T-cell (primary cell): ENCODE measurements at regions not wholly inside any gene's neighbourhood (a gene's known extent, or its start where the extent isn't known, plus 50 kb on each side); places are given as distances from the start of the nearest gene placed in this dataset.

Experiments
- ATAC-seq, 4 experiments: fragments of 200-7000 bp in 3 of 4; fragments of 150-1000 bp in 1 of 4; cut with Tn5 transposase; replicated peaks in 1 of 4; 1 replicate in 3 of 4; 2 replicates in 1 of 4; pipeline ENCODE4 v1.10.0; 2021; ENCODE audit warnings: moderate library complexity in 3 of 4, mild to moderate bottlenecking in 2 of 4, moderate number of reproducible peaks in 1 of 4
- CTCF ChIA-PET, 2 donors: fragments of 300-600 bp; sonication (Branson Sonifier 250); formaldehyde crosslinking; loops; one replicate each; lab custom pipeline; 2022; ENCODE audit warnings: antibody characterized with exemption in 2 of 2; lab: Charles Lee
- POLR2A ChIA-PET, 2 donors: fragments of 300-600 bp; sonication (Branson Sonifier 250); formaldehyde crosslinking; loops; one replicate each; lab custom pipeline; 2022; ENCODE audit warnings: antibody characterized with exemption in 2 of 2; lab: Charles Lee
- DNase-seq, 35 experiments: peaks; one replicate each; pipeline versions ENCODE4 v3.0.0 to v3.0.0-alpha.2; 2013 to 2023
- H3K27ac ChIP-seq: one replicate; pipeline ENCODE4 v1.5.1; 2013; ENCODE audit warnings: low read length
- H3K27me3 ChIP-seq, 2 experiments: replicated peaks in 1 of 2; 1 replicate in 1 of 2; 2 replicates in 1 of 2; pipeline versions ENCODE4 v1.6.1 to v1.7.0; 2013; ENCODE audit warnings: low read length in 1 of 2, mixed read lengths in 1 of 2; ENCODE audit not compliant: control insufficient read depth in 2 of 2, insufficient read depth in 2 of 2; ENCODE audit errors: extremely low read depth in 1 of 2
- H3K36me3 ChIP-seq, 2 donors: 1 replicate in 1 of 2; 2 replicates in 1 of 2; pipeline versions ENCODE4 v1.6.1 to v1.7.0; 2013; ENCODE audit warnings: low read length in 1 of 2; ENCODE audit not compliant: control insufficient read depth in 2 of 2, insufficient read depth in 1 of 2; ENCODE audit errors: extremely low read depth in 1 of 2
- H3K4me1 ChIP-seq, 2 experiments: 1 replicate in 1 of 2; 2 replicates in 1 of 2; pipeline versions ENCODE4 v1.6.1 to v1.7.0; 2013; ENCODE audit warnings: low read length in 2 of 2, mixed read lengths in 1 of 2; ENCODE audit not compliant: insufficient read depth in 2 of 2, control insufficient read depth in 1 of 2; ENCODE audit errors: extremely low read depth in 1 of 2
- H3K4me3 ChIP-seq, 2 donors: 1 replicate in 1 of 2; 2 replicates in 1 of 2; pipeline versions ENCODE4 v1.5.1 to v1.7.0; 2013; ENCODE audit warnings: mild to moderate bottlenecking in 2 of 2, low read length in 1 of 2, moderate library complexity in 1 of 2; ENCODE audit not compliant: control insufficient read depth in 1 of 2; ENCODE audit errors: extremely low read depth in 1 of 2
- H3K9me3 ChIP-seq: 2 replicates; pipeline ENCODE4 v1.7.0; 2013
- H3K27ac Mint-ChIP-seq, 2 donors: one replicate each; pipeline ENCODE4 v1.8.0; 2020 to 2021; ENCODE audit warnings: mild to moderate bottlenecking in 2 of 2, mixed read lengths in 2 of 2
- H3K27me3 Mint-ChIP-seq, 2 donors: one replicate each; pipeline ENCODE4 v1.8.0; 2021 to 2022; ENCODE audit warnings: mixed read lengths in 2 of 2
- H3K36me3 Mint-ChIP-seq: one replicate; pipeline ENCODE4 v1.8.0; 2021; ENCODE audit warnings: mixed read lengths
- H3K4me1 Mint-ChIP-seq, 3 donors: one replicate each; pipeline ENCODE4 v1.8.0; 2020 to 2022; ENCODE audit warnings: mixed read lengths in 3 of 3, mild to moderate bottlenecking in 1 of 3
- H3K4me3 Mint-ChIP-seq, 3 donors: one replicate each; pipeline ENCODE4 v1.8.0; 2020 to 2022; ENCODE audit warnings: mild to moderate bottlenecking in 3 of 3, mixed read lengths in 3 of 3, moderate library complexity in 3 of 3
- H3K9me3 Mint-ChIP-seq, 3 donors: one replicate each; pipeline ENCODE4 v1.8.0; 2020 to 2022; ENCODE audit warnings: mixed read lengths in 3 of 3
- WGBS: methylation state at CpG from one replicate; pipeline ENCODE4 v1.1.5; 2013; ENCODE audit warnings: missing lambda C conversion rate; ENCODE audit not compliant: insufficient coverage; 5-methylcytosine and 5-hydroxymethylcytosine counted together

DNA sequence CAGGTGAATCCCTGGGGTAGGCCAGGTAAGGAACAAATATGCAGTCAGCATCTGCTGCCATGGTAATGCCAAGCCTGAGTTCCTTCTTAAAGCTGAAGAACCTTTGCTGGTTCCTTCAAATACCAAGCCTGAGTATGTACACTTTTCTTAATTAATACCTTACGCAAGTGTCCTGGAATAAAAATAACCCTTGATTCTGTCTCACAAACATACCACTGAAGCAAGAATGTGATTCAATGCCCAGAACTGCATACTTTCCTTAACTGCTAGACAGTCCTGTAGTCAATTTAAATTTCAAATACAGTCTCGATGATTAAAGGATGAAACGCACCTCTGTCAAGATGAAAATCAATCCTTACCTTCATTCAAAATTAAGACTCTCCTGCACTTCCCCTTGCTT lies 634.0 kb upstream of the CHRM3 start:
- Mint-ChIP-seq H3K4me1 (no peaks in the 10 kb centered on the region), H3K36me3 (no peaks in the 10 kb centered on the region), H3K9me3 (peaks cover 7 to 16% (median 12%) of the 10 kb centered on the region in 3 donors), H3K27ac (no peak overlapping the region), H3K27me3 (no peaks in the 10 kb centered on the region), H3K4me3 (no peak overlapping the region)
- H3K27me3 ChIP-seq = no peaks in the 10 kb centered on the region
- no peaks in the 10 kb centered on the region for H3K36me3 ChIP-seq
- POLR2A ChIA-PET = interaction anchor here in 1 of 2 donors (0.6 kb wide), 1 partner anchor 15 kb away, joined by 3 read pairs; no protein-coding TSS in a partner anchor
- DNase-seq (no peak), ATAC-seq (no peak)
- no peaks in the 10 kb centered on the region for H3K9me3 ChIP-seq
- no peak overlapping the region for H3K4me3 ChIP-seq
- H3K27ac ChIP-seq = no peak overlapping the region
- CTCF ChIA-PET = no interaction called here
- no peaks in the 10 kb centered on the region for H3K4me1 ChIP-seq
- 88% methylated on average over 1 of the region's 3 CpGs for WGBS

DNA sequence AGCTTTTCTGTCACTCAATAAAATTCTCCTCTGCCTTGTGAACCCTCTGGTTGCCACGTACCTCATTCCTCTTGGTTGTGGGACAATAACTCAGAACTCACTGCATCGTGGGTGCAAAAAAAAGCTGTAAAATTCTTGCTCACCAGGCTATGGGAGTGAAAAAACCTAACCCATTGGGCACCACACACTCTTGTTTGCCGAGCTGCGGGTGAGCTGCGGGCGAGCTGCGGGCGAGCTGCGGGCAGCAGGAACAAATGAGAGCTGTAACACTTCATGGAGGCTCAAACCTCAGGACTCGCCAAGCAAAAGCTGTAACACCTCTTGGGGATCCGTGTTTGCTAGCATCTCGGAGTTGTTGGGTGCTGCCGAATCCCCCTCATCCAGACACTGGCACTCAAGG lies 641.3 kb upstream of the CHRM3 start:
- Mint-ChIP-seq H3K27me3 (no peaks in the 10 kb centered on the region), H3K4me3 (no peak overlapping the region), H3K9me3 (peaks cover 11 to 16% (median 12%) of the 10 kb centered on the region in 3 donors), H3K36me3 (no peaks in the 10 kb centered on the region), H3K27ac (no peak overlapping the region), H3K4me1 (no peaks in the 10 kb centered on the region)
- H3K27me3 ChIP-seq = no peaks in the 10 kb centered on the region
- no peak overlapping the region for H3K27ac ChIP-seq
- no peak overlapping the region for H3K4me3 ChIP-seq
- no peak for ATAC-seq
- no peaks in the 10 kb centered on the region for H3K4me1 ChIP-seq
- no peak for DNase-seq
- ChIA-PET POLR2A (no interaction called here), CTCF (no interaction called here)
- no peaks in the 10 kb centered on the region for H3K36me3 ChIP-seq
- WGBS = 83% methylated on average over 11 of the region's 13 CpGs
- H3K9me3 ChIP-seq = no peaks in the 10 kb centered on the region

DNA sequence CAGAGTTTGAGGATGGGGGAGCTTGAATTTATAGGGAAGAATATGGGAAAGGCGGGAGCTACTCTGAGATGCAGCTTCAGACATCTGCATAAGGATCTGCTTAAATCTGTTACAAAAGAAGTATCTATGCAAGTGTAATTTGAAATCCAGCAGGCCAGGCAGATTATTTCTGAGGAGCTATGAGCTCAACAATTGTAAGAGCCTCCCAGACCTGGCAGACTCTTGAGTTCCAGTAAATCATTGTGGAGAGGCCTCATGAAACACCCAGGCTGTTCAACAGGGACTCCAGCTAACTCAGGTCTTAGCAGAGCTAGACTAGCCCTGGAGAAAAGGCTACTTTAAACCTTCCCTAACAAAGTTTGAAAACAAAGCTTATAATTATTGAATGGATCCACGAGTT lies 647.5 kb upstream of the CHRM3 start:
- no peak for DNase-seq
- H3K27ac ChIP-seq = no peak overlapping the region
- no peaks in the 10 kb centered on the region for H3K27me3 Mint-ChIP-seq
- ChIA-PET CTCF (no interaction called here), POLR2A (no interaction called here)
- WGBS = 17% methylated on average over 1 of the region's 2 CpGs
- H3K27me3 ChIP-seq = no peaks in the 10 kb centered on the region
- no peak overlapping the region for H3K27ac Mint-ChIP-seq
- ATAC-seq = no peak
- no peaks in the 10 kb centered on the region for H3K4me1 ChIP-seq
- H3K4me3 ChIP-seq = no peak overlapping the region
- H3K4me1 Mint-ChIP-seq = no peaks in the 10 kb centered on the region
- no peaks in the 10 kb centered on the region for H3K36me3 Mint-ChIP-seq
- H3K9me3 Mint-ChIP-seq = peaks cover 0 to 6% (median 2%) of the 10 kb centered on the region in 3 donors
- no peaks in the 10 kb centered on the region for H3K9me3 ChIP-seq
- no peak overlapping the region for H3K4me3 Mint-ChIP-seq
- H3K36me3 ChIP-seq = no peaks in the 10 kb centered on the region

DNA sequence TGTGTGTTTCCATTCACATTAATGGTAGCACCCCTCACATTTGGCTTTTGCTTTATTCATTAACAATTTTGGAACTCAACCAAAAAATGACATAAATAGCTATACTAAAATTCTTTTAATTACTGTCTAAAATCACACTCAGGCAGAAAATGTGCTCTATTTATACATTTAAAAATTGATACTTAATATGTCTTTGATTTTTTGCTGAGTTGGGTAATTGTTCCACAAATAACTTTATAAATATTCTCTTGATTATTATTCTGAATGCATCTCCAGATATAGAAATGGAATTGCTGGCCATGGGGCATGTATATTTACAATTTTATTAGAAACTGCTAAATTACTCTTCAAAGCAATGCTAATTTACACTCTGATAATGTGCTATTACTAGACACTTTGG lies 658.7 kb upstream of the CHRM3 start:
- CTCF ChIA-PET = no interaction called here
- H3K4me1 ChIP-seq = no peaks in the 10 kb centered on the region
- no peak overlapping the region for H3K4me3 ChIP-seq
- POLR2A ChIA-PET = no interaction called here
- no peak for DNase-seq
- Mint-ChIP-seq H3K27me3 (no peaks in the 10 kb centered on the region), H3K4me3 (no peak overlapping the region), H3K9me3 (peaks cover 4 to 10% (median 7%) of the 10 kb centered on the region in 3 donors), H3K27ac (no peak overlapping the region), H3K36me3 (no peaks in the 10 kb centered on the region), H3K4me1 (no peaks in the 10 kb centered on the region)
- H3K27me3 ChIP-seq = no peaks in the 10 kb centered on the region
- H3K9me3 ChIP-seq = no peaks in the 10 kb centered on the region
- H3K27ac ChIP-seq = no peak overlapping the region
- H3K36me3 ChIP-seq = no peaks in the 10 kb centered on the region
- ATAC-seq = no peak

DNA sequence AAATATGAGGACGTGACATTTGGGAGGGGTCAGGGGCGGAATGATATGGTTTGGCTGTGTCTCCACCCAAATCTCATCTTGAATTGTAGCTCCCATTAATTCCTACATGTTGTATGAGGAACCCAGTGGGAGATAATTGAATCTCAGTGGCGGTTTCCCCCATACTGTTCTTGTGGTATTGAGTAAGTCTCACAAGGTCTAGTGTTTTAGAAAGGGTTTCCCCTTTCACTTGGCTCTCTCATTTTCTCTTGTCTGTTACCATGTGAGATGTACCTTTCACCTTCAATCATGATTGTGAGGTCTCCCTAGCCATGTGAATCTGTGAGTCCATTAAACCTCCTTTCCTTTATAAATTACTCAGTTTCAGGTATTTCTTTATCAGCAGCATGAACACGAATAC lies 663.6 kb upstream of the CHRM3 start:
- 80% methylated on average over 1 of the region's 4 CpGs for WGBS
- H3K36me3 Mint-ChIP-seq = no peaks in the 10 kb centered on the region
- Histone ChIP-seq H3K27me3 (no peaks in the 10 kb centered on the region), H3K4me1 (no peaks in the 10 kb centered on the region), H3K4me3 (no peak overlapping the region), H3K9me3 (no peaks in the 10 kb centered on the region), H3K36me3 (no peaks in the 10 kb centered on the region), H3K27ac (no peak overlapping the region)
- no peaks in the 10 kb centered on the region for H3K27me3 Mint-ChIP-seq
- ChIA-PET CTCF (no interaction called here), POLR2A (no interaction called here)
- no peak overlapping the region for H3K4me3 Mint-ChIP-seq
- no peak for DNase-seq
- H3K27ac Mint-ChIP-seq = no peak overlapping the region
- ATAC-seq = no peak
- H3K4me1 Mint-ChIP-seq = no peaks in the 10 kb centered on the region
- peaks cover 18 to 19% (median 18%) of the 10 kb centered on the region in 3 donors for H3K9me3 Mint-ChIP-seq

DNA sequence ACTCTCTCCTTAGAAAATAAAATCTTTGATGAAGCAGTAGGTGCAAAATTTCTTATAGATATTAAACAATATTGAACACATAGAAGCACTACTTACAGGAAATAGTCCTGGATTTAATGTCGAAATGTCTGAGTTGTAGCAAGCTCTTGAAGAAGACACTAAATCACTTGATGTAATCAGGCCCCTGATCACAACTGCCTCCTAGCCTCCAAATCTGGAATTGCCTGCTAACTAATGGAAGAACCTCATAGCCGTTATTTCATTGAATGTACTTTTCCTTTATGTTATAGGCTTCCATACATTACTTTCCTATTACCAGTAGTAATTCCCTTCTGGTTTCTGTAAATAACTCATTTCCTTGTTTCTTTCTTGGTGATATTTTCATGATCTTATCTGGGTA lies 675.7 kb upstream of the CHRM3 start:
- Histone ChIP-seq H3K4me1 (no peaks in the 10 kb centered on the region), H3K9me3 (peaks cover 2% of the 10 kb centered on the region), H3K27me3 (no peaks in the 10 kb centered on the region), H3K36me3 (no peaks in the 10 kb centered on the region), H3K4me3 (no peak overlapping the region), H3K27ac (no peak overlapping the region)
- Mint-ChIP-seq H3K4me1 (no peaks in the 10 kb centered on the region), H3K4me3 (no peak overlapping the region), H3K36me3 (no peaks in the 10 kb centered on the region), H3K27me3 (no peaks in the 10 kb centered on the region), H3K9me3 (peaks cover 1 to 10% (median 5%) of the 10 kb centered on the region in 3 donors), H3K27ac (no peak overlapping the region)
- CTCF ChIA-PET = no interaction called here
- no peak for DNase-seq
- POLR2A ChIA-PET = no interaction called here
- WGBS = no CpG with 5 or more reads among the region's 2 CpGs
- ATAC-seq = no peak

DNA sequence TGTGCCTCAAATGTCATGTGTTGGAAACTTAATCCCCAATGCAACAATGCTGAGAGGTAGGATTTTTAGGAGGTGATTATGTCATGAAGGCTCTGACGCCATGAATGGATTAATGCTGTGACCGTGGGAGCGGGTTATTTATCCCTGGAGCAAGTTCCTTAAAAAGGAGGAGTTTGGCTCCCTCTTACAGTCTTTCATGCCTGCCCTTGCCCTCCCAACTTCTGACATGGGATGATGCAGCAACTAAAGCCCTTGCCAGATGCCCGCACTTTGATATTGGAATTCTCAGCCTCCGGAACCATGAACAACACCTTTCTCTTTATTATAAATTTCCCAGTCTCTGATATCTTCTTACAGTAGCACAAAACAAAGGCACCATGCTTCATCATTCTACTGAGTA lies 685.3 kb upstream of the CHRM3 start:
- no peak overlapping the region for H3K27ac Mint-ChIP-seq
- no peaks in the 10 kb centered on the region for H3K36me3 Mint-ChIP-seq
- Histone ChIP-seq H3K4me3 (no peak overlapping the region), H3K27me3 (no peaks in the 10 kb centered on the region), H3K9me3 (no peaks in the 10 kb centered on the region), H3K4me1 (no peaks in the 10 kb centered on the region), H3K36me3 (no peaks in the 10 kb centered on the region), H3K27ac (no peak overlapping the region)
- no peak for ATAC-seq
- no peaks in the 10 kb centered on the region for H3K27me3 Mint-ChIP-seq
- 100% methylated on average over 1 of the region's 5 CpGs for WGBS
- CTCF ChIA-PET = no interaction called here
- POLR2A ChIA-PET = no interaction called here
- peaks cover 8 to 15% (median 13%) of the 10 kb centered on the region in 3 donors for H3K9me3 Mint-ChIP-seq
- H3K4me3 Mint-ChIP-seq = no peak overlapping the region
- no peak for DNase-seq
- H3K4me1 Mint-ChIP-seq = no peaks in the 10 kb centered on the region
